SK-N-SH (cell line): ENCODE measurements at regions not wholly inside any gene's neighbourhood (a gene's known extent, or its start where the extent isn't known, plus 50 kb on each side); places are given as distances from the start of the nearest gene placed in this dataset.

Experiments used
- CTCF ChIA-PET: fragments of 300-600, 350-600 bp; formaldehyde crosslinking; extraction: SDS; loops from one replicate; lab custom pipeline; 2021; lab: Yijun Ruan, JAX
- POLR2A ChIA-PET: fragments of 350-600 bp; sonication (Branson Sonifier 250); formaldehyde crosslinking; extraction: SDS; loops from one replicate; lab custom pipeline; 2020; ENCODE audit warnings: antibody characterized with exemption, inconsistent platforms; lab: Yijun Ruan, JAX
- DNase-seq: peaks from one replicate; pipeline ENCODE4 v3.0.0; 2012
- H2AFZ ChIP-seq: fragments of 200-600 bp; sonication (generic); 2 replicates; pipeline ENCODE4 v1.8.1; 2016; ENCODE audit warnings: antibody characterized with exemption, mild to moderate bottlenecking, low read depth
- H3F3A ChIP-seq: fragments of 200-600 bp; sonication (generic); replicated peaks from 2 replicates; pipeline ENCODE3; 2016; ENCODE audit warnings: antibody characterized with exemption, mild to moderate bottlenecking; ENCODE audit not compliant: insufficient read depth
- H3K27ac ChIP-seq, 2 experiments: fragments of 200-500 bp in 1 of 2; fragments of 200-600 bp in 1 of 2; sonication (Bioruptor generic) in 1 of 2; sonication (generic), shearing (Covaris generic) in 1 of 2; 2 replicates each; pipeline versions ENCODE4 v1.5.1 to v1.6.1; 2014 to 2016; ENCODE audit warnings: low read depth in 2 of 2, inconsistent platforms in 1 of 2, low read length in 1 of 2, mild to moderate bottlenecking in 1 of 2, mixed read lengths in 1 of 2
- H3K27me3 ChIP-seq: fragments of 200-600 bp; sonication (generic), shearing (Covaris generic); 2 replicates; pipeline ENCODE4 v1.6.1; 2016; ENCODE audit warnings: mixed run types; ENCODE audit not compliant: insufficient read depth
- H3K36me3 ChIP-seq, 2 experiments: fragments of 200-500 bp in 1 of 2; fragments of 200-600 bp in 1 of 2; sonication (Bioruptor generic) in 1 of 2; sonication (generic) in 1 of 2; replicated peaks in 1 of 2; 2 replicates each; pipeline versions ENCODE3 to v1.5.1; 2014 to 2016; ENCODE audit warnings: low read length in 1 of 2, mild to moderate bottlenecking in 1 of 2; ENCODE audit not compliant: insufficient read depth in 2 of 2, control insufficient read depth in 1 of 2
- H3K4me1 ChIP-seq, 2 experiments: fragments of 200-500 bp in 1 of 2; fragments of 200-600 bp in 1 of 2; sonication (Bioruptor generic) in 1 of 2; sonication (generic), shearing (Covaris generic) in 1 of 2; 2 replicates each; pipeline versions ENCODE4 v1.5.1 to v1.6.1; 2014 to 2016; ENCODE audit warnings: low read depth in 1 of 2, low read length in 1 of 2, mixed run types in 1 of 2; ENCODE audit not compliant: insufficient read depth in 2 of 2, control insufficient read depth in 1 of 2
- H3K4me2 ChIP-seq: fragments of 200-600 bp; sonication (generic), shearing (Covaris generic); 2 replicates; pipeline ENCODE4 v1.6.1; 2017; ENCODE audit warnings: mixed run types
- H3K4me3 ChIP-seq, 2 experiments: fragments of 200-500 bp in 1 of 2; fragments of 200-600 bp in 1 of 2; sonication (Bioruptor generic) in 1 of 2; sonication (generic), shearing (Covaris generic) in 1 of 2; 2 replicates each; pipeline versions ENCODE4 v1.5.1 to v1.8.1; 2014 to 2016; ENCODE audit warnings: low read depth in 2 of 2, inconsistent platforms in 1 of 2, low read length in 1 of 2, mild to moderate bottlenecking in 1 of 2, mixed read lengths in 1 of 2, moderate library complexity in 1 of 2
- H3K79me2 ChIP-seq: fragments of 200-600 bp; sonication (generic); 2 replicates; pipeline ENCODE4 v1.8.1; 2017; ENCODE audit warnings: mild to moderate bottlenecking; ENCODE audit not compliant: insufficient read depth
- H3K9ac ChIP-seq: fragments of 200-600 bp; sonication (generic); 2 replicates; pipeline ENCODE4 v1.6.1; 2017; ENCODE audit warnings: mixed run types
- H3K9me2 ChIP-seq: fragments of 200-600 bp; sonication (generic); 2 replicates; pipeline ENCODE4 v1.6.1; 2017; ENCODE audit warnings: mixed run types
- H3K9me3 ChIP-seq: fragments of 200-600 bp; sonication (generic); 2 replicates; pipeline ENCODE4 v1.6.1; 2017; ENCODE audit warnings: mixed run types, mild to moderate bottlenecking, moderate library complexity
- H4K20me1 ChIP-seq: fragments of 200-600 bp; sonication (generic); 2 replicates; pipeline ENCODE4 v1.6.1; 2017; ENCODE audit warnings: mild to moderate bottlenecking, mixed run types; ENCODE audit not compliant: insufficient read depth
- ELF1 ChIP-seq: IDR thresholded peaks from 2 replicates; pipeline ENCODE4 v1.4.0; 2012
- EP300 ChIP-seq, 2 experiments: IDR thresholded peaks; 2 replicates each; pipeline versions ENCODE4 v1.4.0 to v1.6.1; 2012; ENCODE audit warnings: borderline replicate concordance in 1 of 2, low read depth in 1 of 2, low read length in 1 of 2
- FOSL2 ChIP-seq: IDR thresholded peaks from 2 replicates; pipeline ENCODE4 v1.4.0; 2012; ENCODE audit warnings: low read depth, mild to moderate bottlenecking, moderate library complexity, borderline replicate concordance
- FOXJ3 ChIP-seq: sonication (generic); formaldehyde crosslinking; IDR thresholded peaks from 2 replicates; pipeline ENCODE4 v1.5.1; 2020; ENCODE audit warnings: mild to moderate bottlenecking, missing genetic modification reagents
- FOXM1 ChIP-seq: IDR thresholded peaks from 2 replicates; pipeline ENCODE4 v1.4.0; 2012; ENCODE audit warnings: low read depth, mild to moderate bottlenecking
- MEF2A ChIP-seq: IDR thresholded peaks from 2 replicates; pipeline ENCODE4 v1.4.0; 2012; ENCODE audit warnings: low read depth, borderline replicate concordance
- MXI1 ChIP-seq: IDR thresholded peaks from 2 replicates; pipeline ENCODE4 v1.6.1; 2012; ENCODE audit warnings: mild to moderate bottlenecking, low read depth, low read length, improper control_type of control experiment
- NFIC ChIP-seq: IDR thresholded peaks from 2 replicates; pipeline ENCODE4 v1.4.0; 2012; ENCODE audit warnings: borderline replicate concordance
- POLR2AphosphoS5 ChIP-seq: IDR thresholded peaks from 2 replicates; pipeline ENCODE4 v1.6.1; 2012; ENCODE audit warnings: low read depth, low read length
- RCOR1 ChIP-seq: fragments of 150-350 bp; IDR thresholded peaks from 2 replicates; pipeline ENCODE4 v1.6.1; 2017; ENCODE audit warnings: antibody characterized with exemption, low read length
- RXRA ChIP-seq: IDR thresholded peaks from 2 replicates; pipeline ENCODE4 v1.4.0; 2012; ENCODE audit warnings: low read depth, mild to moderate bottlenecking, borderline replicate concordance
- SIN3A ChIP-seq: IDR thresholded peaks from 2 replicates; pipeline ENCODE4 v1.6.1; 2012; ENCODE audit warnings: low read depth, mild to moderate bottlenecking, low read length, moderate library complexity, borderline replicate concordance
- TCF12 ChIP-seq: IDR thresholded peaks from 2 replicates; pipeline ENCODE4 v1.4.0; 2012
- TEAD4 ChIP-seq: IDR thresholded peaks from 2 replicates; pipeline ENCODE4 v1.4.0; 2012; ENCODE audit warnings: mild to moderate bottlenecking, borderline replicate concordance; ENCODE audit not compliant: insufficient read depth
- WGBS: methylation state at CpG from one replicate; pipeline ENCODE4 v1.1.6; 2017; ENCODE audit warnings: low lambda C conversion rate; 5-methylcytosine and 5-hydroxymethylcytosine counted together
- TF ChIP-seq, protein P1 (sequence below): IDR thresholded peaks from 2 replicates; pipeline ENCODE4 v1.4.0; 2012; ENCODE audit warnings: low read depth, borderline replicate concordance
- TF ChIP-seq, protein P2 (sequence below): IDR thresholded peaks from 2 replicates; pipeline ENCODE4 v1.6.1; 2012; ENCODE audit warnings: mild to moderate bottlenecking, low read depth, low read length, moderate library complexity
- TF ChIP-seq, protein P3 (sequence below): fragments of 150-350 bp; IDR thresholded peaks from 2 replicates; pipeline ENCODE4 v1.6.1; 2016; ENCODE audit warnings: mild to moderate bottlenecking, low read depth, low read length

DNA sequence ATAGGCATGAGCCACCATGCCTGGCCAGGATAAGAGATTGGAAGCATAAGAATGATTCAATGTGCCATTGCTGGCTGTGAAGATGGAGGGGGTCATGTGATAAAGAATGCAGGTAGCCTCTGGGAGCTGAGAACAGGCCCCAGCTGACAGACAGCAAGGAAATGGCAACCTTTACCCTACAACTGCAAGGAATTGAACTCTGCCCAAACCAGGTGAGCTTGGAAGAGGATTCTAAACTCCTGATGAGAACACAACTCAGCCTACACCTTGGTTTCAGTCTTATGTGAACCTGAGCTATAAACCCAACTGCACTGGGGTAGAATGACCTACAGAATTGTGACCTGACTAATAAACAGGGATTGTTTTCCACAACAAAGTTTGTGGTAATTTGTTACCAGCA lies 82.0 kb upstream of the AKIRIN2 start:
- no peak for DNase-seq
- Histone ChIP-seq H3K4me2 (no peak overlapping the region), H3F3A (no peaks in the 10 kb centered on the region)
- TF ChIP-seq, protein P1, sequence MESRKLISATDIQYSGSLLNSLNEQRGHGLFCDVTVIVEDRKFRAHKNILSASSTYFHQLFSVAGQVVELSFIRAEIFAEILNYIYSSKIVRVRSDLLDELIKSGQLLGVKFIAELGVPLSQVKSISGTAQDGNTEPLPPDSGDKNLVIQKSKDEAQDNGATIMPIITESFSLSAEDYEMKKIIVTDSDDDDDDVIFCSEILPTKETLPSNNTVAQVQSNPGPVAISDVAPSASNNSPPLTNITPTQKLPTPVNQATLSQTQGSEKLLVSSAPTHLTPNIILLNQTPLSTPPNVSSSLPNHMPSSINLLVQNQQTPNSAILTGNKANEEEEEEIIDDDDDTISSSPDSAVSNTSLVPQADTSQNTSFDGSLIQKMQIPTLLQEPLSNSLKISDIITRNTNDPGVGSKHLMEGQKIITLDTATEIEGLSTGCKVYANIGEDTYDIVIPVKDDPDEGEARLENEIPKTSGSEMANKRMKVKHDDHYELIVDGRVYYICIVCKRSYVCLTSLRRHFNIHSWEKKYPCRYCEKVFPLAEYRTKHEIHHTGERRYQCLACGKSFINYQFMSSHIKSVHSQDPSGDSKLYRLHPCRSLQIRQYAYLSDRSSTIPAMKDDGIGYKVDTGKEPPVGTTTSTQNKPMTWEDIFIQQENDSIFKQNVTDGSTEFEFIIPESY, result no peak
- TF ChIP-seq MEF2A (no peak), FOXM1 (no peak), FOSL2 (no peak), TCF12 (no peak), RXRA (no peak), NFIC (no peak), POLR2AphosphoS5 (no peak), FOXJ3 (CRISPR knock-in tag) (no peak), ELF1 (no peak)
- TF ChIP-seq, protein P2, sequence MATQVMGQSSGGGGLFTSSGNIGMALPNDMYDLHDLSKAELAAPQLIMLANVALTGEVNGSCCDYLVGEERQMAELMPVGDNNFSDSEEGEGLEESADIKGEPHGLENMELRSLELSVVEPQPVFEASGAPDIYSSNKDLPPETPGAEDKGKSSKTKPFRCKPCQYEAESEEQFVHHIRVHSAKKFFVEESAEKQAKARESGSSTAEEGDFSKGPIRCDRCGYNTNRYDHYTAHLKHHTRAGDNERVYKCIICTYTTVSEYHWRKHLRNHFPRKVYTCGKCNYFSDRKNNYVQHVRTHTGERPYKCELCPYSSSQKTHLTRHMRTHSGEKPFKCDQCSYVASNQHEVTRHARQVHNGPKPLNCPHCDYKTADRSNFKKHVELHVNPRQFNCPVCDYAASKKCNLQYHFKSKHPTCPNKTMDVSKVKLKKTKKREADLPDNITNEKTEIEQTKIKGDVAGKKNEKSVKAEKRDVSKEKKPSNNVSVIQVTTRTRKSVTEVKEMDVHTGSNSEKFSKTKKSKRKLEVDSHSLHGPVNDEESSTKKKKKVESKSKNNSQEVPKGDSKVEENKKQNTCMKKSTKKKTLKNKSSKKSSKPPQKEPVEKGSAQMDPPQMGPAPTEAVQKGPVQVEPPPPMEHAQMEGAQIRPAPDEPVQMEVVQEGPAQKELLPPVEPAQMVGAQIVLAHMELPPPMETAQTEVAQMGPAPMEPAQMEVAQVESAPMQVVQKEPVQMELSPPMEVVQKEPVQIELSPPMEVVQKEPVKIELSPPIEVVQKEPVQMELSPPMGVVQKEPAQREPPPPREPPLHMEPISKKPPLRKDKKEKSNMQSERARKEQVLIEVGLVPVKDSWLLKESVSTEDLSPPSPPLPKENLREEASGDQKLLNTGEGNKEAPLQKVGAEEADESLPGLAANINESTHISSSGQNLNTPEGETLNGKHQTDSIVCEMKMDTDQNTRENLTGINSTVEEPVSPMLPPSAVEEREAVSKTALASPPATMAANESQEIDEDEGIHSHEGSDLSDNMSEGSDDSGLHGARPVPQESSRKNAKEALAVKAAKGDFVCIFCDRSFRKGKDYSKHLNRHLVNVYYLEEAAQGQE, result no peak
- TF ChIP-seq, all 33 proteins: peak for 0
- 0 out of 4 replicates have a peak, but pooled peaks cover 0 to 3% of the 10 kb centered on the region in 2 experiments for H3K4me1 ChIP-seq
- H3K9me3 ChIP-seq, result no peaks in the 10 kb centered on the region
- POLR2A ChIA-PET, result no interaction called here
- no peaks in the 10 kb centered on the region; the same call in 1 of the 2 replicates for H3K27me3 ChIP-seq
- CTCF ChIA-PET, result no interaction called here
- H3K9me2 ChIP-seq, result no peaks in the 10 kb centered on the region
- H3K9ac ChIP-seq, result no peak overlapping the region
- H3K4me3 ChIP-seq, result no peak overlapping the region
- no peaks in the 10 kb centered on the region for H4K20me1 ChIP-seq
- no peak overlapping the region for H2AFZ ChIP-seq
- H3K27ac ChIP-seq, result no peak overlapping the region
- H3K36me3 ChIP-seq, result no peaks in the 10 kb centered on the region
- H3K79me2 ChIP-seq, result no peaks in the 10 kb centered on the region

DNA sequence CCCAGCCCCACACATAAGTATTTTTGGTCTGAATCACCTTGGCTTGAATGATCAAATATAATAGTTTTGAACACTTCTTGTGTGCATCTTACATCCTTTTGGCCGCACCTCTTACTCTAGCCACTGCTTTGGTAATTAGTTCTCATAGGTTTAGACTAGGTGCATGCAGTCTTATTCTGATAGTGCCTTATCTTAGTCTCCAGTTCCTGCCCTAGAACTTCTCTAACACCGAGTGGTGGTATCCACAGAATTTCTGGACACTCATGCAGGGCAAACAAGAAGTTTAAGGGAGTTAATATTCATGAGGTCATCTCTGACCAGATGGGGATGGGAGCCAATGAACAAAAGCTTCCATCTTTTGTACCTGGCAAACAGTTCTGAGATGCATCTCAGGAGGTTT lies 77.5 kb upstream of the AKIRIN2 start:
- H3K4me3 ChIP-seq, result no peak overlapping the region
- no peaks in the 10 kb centered on the region for H3F3A ChIP-seq
- no peaks in the 10 kb centered on the region for H3K36me3 ChIP-seq
- no peak overlapping the region for H2AFZ ChIP-seq
- no peaks in the 10 kb centered on the region for H3K4me1 ChIP-seq
- ChIA-PET POLR2A (no interaction called here), CTCF (no interaction called here)
- H3K27me3 ChIP-seq, result no peaks in the 10 kb centered on the region; the same call in 1 of the 2 replicates
- H3K9me2 ChIP-seq, result no peaks in the 10 kb centered on the region
- DNase-seq, result no peak
- H3K27ac ChIP-seq, result no peak overlapping the region
- H3K4me2 ChIP-seq, result no peak overlapping the region
- no peaks in the 10 kb centered on the region for H4K20me1 ChIP-seq
- H3K9me3 ChIP-seq, result no peaks in the 10 kb centered on the region
- no peaks in the 10 kb centered on the region for H3K79me2 ChIP-seq
- WGBS, result 78% methylated on average over 2 of the region's 2 CpGs
- H3K9ac ChIP-seq, result no peak overlapping the region
- TF ChIP-seq SIN3A (no peak), RCOR1 (no peak), MXI1 (no peak), EP300 (IDR thresholded peaks at IDR 0.05; ENCODE audit: borderline replicate concordance in 1 of 2, low read depth in 1 of 2, low read length in 1 of 2) (no peak), NFIC (no peak), TEAD4 (no peak)
- TF ChIP-seq, protein P3, sequence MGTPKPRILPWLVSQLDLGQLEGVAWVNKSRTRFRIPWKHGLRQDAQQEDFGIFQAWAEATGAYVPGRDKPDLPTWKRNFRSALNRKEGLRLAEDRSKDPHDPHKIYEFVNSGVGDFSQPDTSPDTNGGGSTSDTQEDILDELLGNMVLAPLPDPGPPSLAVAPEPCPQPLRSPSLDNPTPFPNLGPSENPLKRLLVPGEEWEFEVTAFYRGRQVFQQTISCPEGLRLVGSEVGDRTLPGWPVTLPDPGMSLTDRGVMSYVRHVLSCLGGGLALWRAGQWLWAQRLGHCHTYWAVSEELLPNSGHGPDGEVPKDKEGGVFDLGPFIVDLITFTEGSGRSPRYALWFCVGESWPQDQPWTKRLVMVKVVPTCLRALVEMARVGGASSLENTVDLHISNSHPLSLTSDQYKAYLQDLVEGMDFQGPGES, result no peak
